ENCODE measurements at regions not wholly inside any gene's neighbourhood (a gene's known extent, or its start where the extent isn't known, plus 50 kb on each side); places are given as distances from the start of the nearest gene placed in this dataset.

GRCh38 chr10:121653608-121654007 lies 55.4 kb upstream of the FGFR2 start:
- TF ChIP-seq CTCF (IDR thresholded peaks at IDR 0.05; ENCODE audit: low read length) = no peak
- no peak for TF ChIP-seq EZH2 (IDR thresholded peaks at IDR 0.05; ENCODE audit: borderline replicate concordance, low read length)

All from OCI-LY1 (cell line).